WTC11 (cell line): ENCODE measurements at regions not wholly inside any gene's neighbourhood (a gene's known extent, or its start where the extent isn't known, plus 50 kb on each side); places are given as distances from the start of the nearest gene placed in this dataset.

ENCODE experiments used
- ATAC-seq: fragments of 200-7000 bp; cut with Tn5 transposase; 2 replicates; pipeline ENCODE4 v1.10.0; 2021; ENCODE audit warnings: mild to moderate bottlenecking, moderate library complexity
- CTCF ChIA-PET: fragments of 300-600 bp; sonication (Branson Sonifier 250); formaldehyde crosslinking; loops from one replicate; lab custom pipeline; 2021; ENCODE audit warnings: antibody characterized with exemption; lab: Charles Lee
- POLR2A ChIA-PET: fragments of 350-600 bp; sonication (Branson Sonifier 250); formaldehyde crosslinking; loops from one replicate; lab custom pipeline; 2021; ENCODE audit warnings: antibody characterized with exemption; lab: Charles Lee
- DNase-seq: peaks from one replicate; pipeline ENCODE4 v3.0.0; 2021; ENCODE audit warnings: low spot score
- H3K27ac Mint-ChIP-seq: 2 replicates; pipeline ENCODE4 v1.8.0; 2021; ENCODE audit warnings: mixed read lengths
- H3K27me3 Mint-ChIP-seq: 2 replicates; pipeline ENCODE4 v1.8.0; 2021; ENCODE audit warnings: low read depth, mild to moderate bottlenecking, moderate library complexity, mixed read lengths
- H3K36me3 Mint-ChIP-seq: 2 replicates; pipeline ENCODE4 v1.8.0; 2021; ENCODE audit warnings: mixed read lengths
- H3K4me1 Mint-ChIP-seq: 2 replicates; pipeline ENCODE4 v1.8.0; 2022; ENCODE audit warnings: mixed read lengths
- H3K4me3 Mint-ChIP-seq: 2 replicates; pipeline ENCODE4 v1.8.0; 2021; ENCODE audit warnings: mild to moderate bottlenecking, moderate library complexity, mixed read lengths
- H3K9me3 Mint-ChIP-seq: 2 replicates; pipeline ENCODE4 v1.8.0; 2021; ENCODE audit warnings: mixed read lengths
- CBFB ChIP-seq: sonication (generic); formaldehyde crosslinking; IDR thresholded peaks from 2 replicates; pipeline ENCODE4 v1.8.1; 2022; ENCODE audit warnings: mild to moderate bottlenecking, low read depth, missing genetic modification reagents
- GRHL2 ChIP-seq: fragments of 250-450 bp; sonication (Bioruptor Pico); IDR thresholded peaks from 2 replicates; pipeline ENCODE4 v1.8.0; 2022; ENCODE audit warnings: mild to moderate bottlenecking, moderate library complexity; ENCODE audit not compliant: insufficient replicate concordance, severe bottlenecking
- JAZF1 ChIP-seq: fragments of 250-450 bp; sonication (Bioruptor Pico); IDR thresholded peaks from 2 replicates; pipeline ENCODE4 v1.9.0; 2021; ENCODE audit warnings: moderate library complexity, mild to moderate bottlenecking, inconsistent platforms
- NFE2L1 ChIP-seq: sonication (generic); formaldehyde crosslinking; IDR thresholded peaks from 2 replicates; pipeline ENCODE4 v1.8.1; 2023; ENCODE audit warnings: missing genetic modification reagents
- NR1H2 ChIP-seq: sonication (generic); formaldehyde crosslinking; IDR thresholded peaks from 2 replicates; pipeline ENCODE4 v1.9.0; 2021; ENCODE audit warnings: mild to moderate bottlenecking, moderate library complexity, missing genetic modification reagents
- STAT6 ChIP-seq: sonication (generic); formaldehyde crosslinking; conservative IDR thresholded peaks from 2 replicates; pipeline ENCODE4 v1.8.1; 2023; ENCODE audit warnings: mild to moderate bottlenecking, low read depth, missing genetic modification reagents, moderate library complexity
- USF1 ChIP-seq: sonication (generic); formaldehyde crosslinking; IDR thresholded peaks from 2 replicates; pipeline ENCODE4 v1.8.0; 2022; ENCODE audit warnings: mild to moderate bottlenecking, missing genetic modification reagents
- ZNF317 ChIP-seq: sonication (generic); formaldehyde crosslinking; IDR thresholded peaks from 2 replicates; pipeline ENCODE4 v1.8.1; 2023; ENCODE audit warnings: low read depth, mild to moderate bottlenecking, moderate library complexity, missing genetic modification reagents, borderline replicate concordance
- ZNF416 ChIP-seq: fragments of 250-450 bp; sonication (Bioruptor Pico); IDR thresholded peaks from 2 replicates; pipeline ENCODE4 v1.9.0; 2021; ENCODE audit warnings: mild to moderate bottlenecking, inconsistent platforms
- ZNF423 ChIP-seq: fragments of 250-450 bp; sonication (Bioruptor Pico); IDR thresholded peaks from 2 replicates; pipeline ENCODE4 v2.1.2; 2022; ENCODE audit warnings: mild to moderate bottlenecking, moderate library complexity
- TF ChIP-seq, protein P1 (sequence below): sonication (generic); formaldehyde crosslinking; conservative IDR thresholded peaks from 2 replicates; pipeline ENCODE4 v1.8.1; 2022; ENCODE audit warnings: mild to moderate bottlenecking, missing genetic modification reagents
- TF ChIP-seq, protein P2 (sequence below): fragments of 250-450 bp; sonication (Bioruptor Pico); IDR thresholded peaks from 2 replicates; pipeline ENCODE4 v1.9.0; 2021; ENCODE audit warnings: mild to moderate bottlenecking, borderline replicate concordance
- TF ChIP-seq, protein P3 (sequence below): sonication (generic); formaldehyde crosslinking; IDR thresholded peaks from 2 replicates; pipeline ENCODE4 v1.8.1; 2023; ENCODE audit warnings: mild to moderate bottlenecking, missing genetic modification reagents, moderate library complexity

DNA sequence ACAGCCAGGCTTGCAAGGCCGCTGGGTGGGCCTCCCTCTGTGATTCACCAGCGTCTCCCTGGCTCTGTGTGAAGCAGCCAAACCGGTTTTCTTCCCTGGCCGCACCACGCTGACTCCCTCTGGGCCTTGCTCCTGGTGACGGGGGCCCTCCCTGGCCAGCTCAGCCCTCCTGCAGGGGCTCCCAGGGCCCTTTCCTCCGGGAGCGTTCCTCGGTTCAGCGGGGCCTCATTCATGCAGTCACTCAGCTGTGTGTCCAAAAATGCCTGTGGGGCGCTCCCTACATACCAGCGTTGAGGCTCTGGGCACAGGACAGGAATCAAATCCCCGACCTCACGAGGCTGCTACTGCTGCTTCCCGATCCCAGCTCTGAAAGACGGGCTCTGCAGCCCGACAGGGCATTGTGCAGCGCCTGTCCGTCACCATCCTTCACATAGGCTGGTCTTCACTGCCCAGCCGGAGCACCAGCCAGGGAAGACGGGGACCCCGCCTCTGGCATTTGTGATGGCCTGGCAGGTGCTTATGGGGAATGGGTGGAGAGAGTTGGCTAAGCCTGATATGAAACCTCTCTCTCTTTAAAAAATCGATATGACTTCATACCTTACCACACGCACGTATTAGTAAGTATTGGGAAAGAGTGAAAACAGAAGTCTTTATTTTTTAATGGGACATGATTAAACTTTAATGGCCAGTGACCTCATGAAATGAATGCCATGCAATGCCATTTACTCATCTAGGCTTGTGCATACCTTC, 110.0 kb upstream of the SHH start:
- ChIA-PET POLR2A (no interaction called here), CTCF (no interaction called here)
- Mint-ChIP-seq H3K27ac (no peak overlapping the region), H3K36me3 (peaks cover 28% of the 10 kb centered on the region), H3K27me3 (peaks cover 4% of the 10 kb centered on the region), H3K4me1 (0 out of 2 replicates have a peak, but pooled peaks cover 8% of the 10 kb centered on the region), H3K4me3 (no peak overlapping the region), H3K9me3 (peaks cover 50% of the 10 kb centered on the region)
- TF ChIP-seq NR1H2 (CRISPR knock-in tag) (no peak), GRHL2 (CRISPR knock-in tag) (no peak), ZNF423 (CRISPR knock-in tag) (peak; percentile 74), CBFB (CRISPR knock-in tag) (no peak), ZNF317 (CRISPR knock-in tag) (no peak), ZNF416 (CRISPR knock-in tag) (no peak)
- TF ChIP-seq, protein P1, sequence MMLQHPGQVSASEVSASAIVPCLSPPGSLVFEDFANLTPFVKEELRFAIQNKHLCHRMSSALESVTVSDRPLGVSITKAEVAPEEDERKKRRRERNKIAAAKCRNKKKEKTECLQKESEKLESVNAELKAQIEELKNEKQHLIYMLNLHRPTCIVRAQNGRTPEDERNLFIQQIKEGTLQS (CRISPR knock-in tag) = no peak
- TF ChIP-seq, protein P2, sequence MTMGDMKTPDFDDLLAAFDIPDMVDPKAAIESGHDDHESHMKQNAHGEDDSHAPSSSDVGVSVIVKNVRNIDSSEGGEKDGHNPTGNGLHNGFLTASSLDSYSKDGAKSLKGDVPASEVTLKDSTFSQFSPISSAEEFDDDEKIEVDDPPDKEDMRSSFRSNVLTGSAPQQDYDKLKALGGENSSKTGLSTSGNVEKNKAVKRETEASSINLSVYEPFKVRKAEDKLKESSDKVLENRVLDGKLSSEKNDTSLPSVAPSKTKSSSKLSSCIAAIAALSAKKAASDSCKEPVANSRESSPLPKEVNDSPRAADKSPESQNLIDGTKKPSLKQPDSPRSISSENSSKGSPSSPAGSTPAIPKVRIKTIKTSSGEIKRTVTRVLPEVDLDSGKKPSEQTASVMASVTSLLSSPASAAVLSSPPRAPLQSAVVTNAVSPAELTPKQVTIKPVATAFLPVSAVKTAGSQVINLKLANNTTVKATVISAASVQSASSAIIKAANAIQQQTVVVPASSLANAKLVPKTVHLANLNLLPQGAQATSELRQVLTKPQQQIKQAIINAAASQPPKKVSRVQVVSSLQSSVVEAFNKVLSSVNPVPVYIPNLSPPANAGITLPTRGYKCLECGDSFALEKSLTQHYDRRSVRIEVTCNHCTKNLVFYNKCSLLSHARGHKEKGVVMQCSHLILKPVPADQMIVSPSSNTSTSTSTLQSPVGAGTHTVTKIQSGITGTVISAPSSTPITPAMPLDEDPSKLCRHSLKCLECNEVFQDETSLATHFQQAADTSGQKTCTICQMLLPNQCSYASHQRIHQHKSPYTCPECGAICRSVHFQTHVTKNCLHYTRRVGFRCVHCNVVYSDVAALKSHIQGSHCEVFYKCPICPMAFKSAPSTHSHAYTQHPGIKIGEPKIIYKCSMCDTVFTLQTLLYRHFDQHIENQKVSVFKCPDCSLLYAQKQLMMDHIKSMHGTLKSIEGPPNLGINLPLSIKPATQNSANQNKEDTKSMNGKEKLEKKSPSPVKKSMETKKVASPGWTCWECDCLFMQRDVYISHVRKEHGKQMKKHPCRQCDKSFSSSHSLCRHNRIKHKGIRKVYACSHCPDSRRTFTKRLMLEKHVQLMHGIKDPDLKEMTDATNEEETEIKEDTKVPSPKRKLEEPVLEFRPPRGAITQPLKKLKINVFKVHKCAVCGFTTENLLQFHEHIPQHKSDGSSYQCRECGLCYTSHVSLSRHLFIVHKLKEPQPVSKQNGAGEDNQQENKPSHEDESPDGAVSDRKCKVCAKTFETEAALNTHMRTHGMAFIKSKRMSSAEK (CRISPR knock-in tag) = no peak
- ATAC-seq = peak; percentile 50
- peak; percentile 19 for DNase-seq

DNA sequence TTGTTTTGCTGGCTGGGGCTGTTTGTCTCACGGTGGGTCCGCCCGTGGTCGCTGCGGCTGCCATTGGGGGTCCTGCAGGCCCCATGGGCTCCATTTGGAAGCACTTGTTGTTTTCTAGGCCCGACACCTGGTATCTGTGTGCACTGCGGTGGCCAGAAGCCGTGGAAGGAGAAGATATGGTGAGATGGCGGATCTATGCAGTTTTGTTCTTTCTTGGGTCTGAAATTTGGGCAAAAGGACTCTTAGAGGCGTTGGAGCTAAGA, 109.5 kb upstream of the SHH start:
- Mint-ChIP-seq H3K36me3 (peaks cover 29% of the 10 kb centered on the region), H3K27me3 (peaks cover 4% of the 10 kb centered on the region), H3K9me3 (peaks cover 50% of the 10 kb centered on the region), H3K27ac (no peak overlapping the region), H3K4me1 (0 out of 2 replicates have a peak, but pooled peaks cover 8% of the 10 kb centered on the region), H3K4me3 (no peak overlapping the region)
- ChIA-PET POLR2A (no interaction called here), CTCF (no interaction called here)
- no peak for TF ChIP-seq NFE2L1
- ATAC-seq (no peak), DNase-seq (no peak)

- Mint-ChIP-seq H3K27ac (no peak overlapping the region), H3K9me3 (peaks cover 52% of the 10 kb centered on the region), H3K4me3 (no peak overlapping the region), H3K27me3 (peaks cover 4% of the 10 kb centered on the region), H3K4me1 (0 out of 2 replicates have a peak, but pooled peaks cover 8% of the 10 kb centered on the region), H3K36me3 (peaks cover 29% of the 10 kb centered on the region)
- no peak for DNase-seq
- no peak for ATAC-seq
- no peak for TF ChIP-seq STAT6 (CRISPR knock-in tag)
- no peak for TF ChIP-seq USF1
- TF ChIP-seq JAZF1 (CRISPR knock-in tag) = no peak
- TF ChIP-seq, protein P3, sequence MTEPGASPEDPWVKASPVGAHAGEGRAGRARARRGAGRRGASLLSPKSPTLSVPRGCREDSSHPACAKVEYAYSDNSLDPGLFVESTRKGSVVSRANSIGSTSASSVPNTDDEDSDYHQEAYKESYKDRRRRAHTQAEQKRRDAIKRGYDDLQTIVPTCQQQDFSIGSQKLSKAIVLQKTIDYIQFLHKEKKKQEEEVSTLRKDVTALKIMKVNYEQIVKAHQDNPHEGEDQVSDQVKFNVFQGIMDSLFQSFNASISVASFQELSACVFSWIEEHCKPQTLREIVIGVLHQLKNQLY (CRISPR knock-in tag) = no peak
- ChIA-PET CTCF (no interaction called here), POLR2A (no interaction called here)
These were observed 109.0 kb upstream of the SHH start for GRCh38 chr7:155921086-155921803.
